Fibroblast of peridontal ligament (primary cell): ENCODE measurements at regions not wholly inside any gene's neighbourhood (a gene's known extent, or its start where the extent isn't known, plus 50 kb on each side); places are given as distances from the start of the nearest gene placed in this dataset.
"Not testable (repeated sequence)": the region's sequence is repeated elsewhere in the genome, so short reads cannot be mapped to it uniquely, and the experiment has no call there.

ENCODE experiments used
- DNase-seq: peaks from one replicate; pipeline ENCODE4 v3.0.0-alpha.2; 2010; ENCODE audit errors: extremely low read depth

GRCh38 chr3:88291486-88291885 is 141.7 kb downstream of the C3orf38 start:
- no peak for DNase-seq

GRCh38 chr3:88298189-88298588 is 148.4 kb downstream of the C3orf38 start:
- no peak for DNase-seq

GRCh38 chr3:88301273-88301995 is 151.7 kb downstream of the C3orf38 start:
- DNase-seq = peak; percentile 63

GRCh38 chr3:88301996-88302393 is 152.2 kb downstream of the C3orf38 start:
- no peak for DNase-seq

- DNase-seq = not testable (repeated sequence)
These were observed 153.7 kb downstream of the C3orf38 start for GRCh38 chr3:88303331-88303904.

GRCh38 chr3:88307666-88308065 is 157.9 kb downstream of the C3orf38 start:
- no peak for DNase-seq

- no peak for DNase-seq
These were observed 162.1 kb downstream of the C3orf38 start for GRCh38 chr3:88311826-88312225.

GRCh38 chr3:88312256-88312655 is 162.5 kb downstream of the C3orf38 start:
- DNase-seq = no peak

GRCh38 chr3:88318067-88318466 is 168.3 kb downstream of the C3orf38 start:
- DNase-seq = no peak

GRCh38 chr3:88321363-88322050 is 171.7 kb downstream of the C3orf38 start:
- DNase-seq = no peak

- no peak for DNase-seq
These were observed 175.0 kb downstream of the C3orf38 start for GRCh38 chr3:88324788-88325187.

- DNase-seq = peak; percentile 31
These were observed 184.6 kb downstream of the C3orf38 start for GRCh38 chr3:88334187-88334868.

- no peak for DNase-seq
These were observed 187.1 kb downstream of the C3orf38 start for GRCh38 chr3:88336894-88337293.

GRCh38 chr3:88343264-88343663 is 193.5 kb downstream of the C3orf38 start:
- no peak for DNase-seq

GRCh38 chr3:88346643-88347042 is 196.9 kb downstream of the C3orf38 start:
- DNase-seq = no peak

- DNase-seq = no peak
These were observed 212.7 kb downstream of the C3orf38 start for GRCh38 chr3:88362428-88362827.

- DNase-seq = no peak
These were observed 215.2 kb downstream of the C3orf38 start for GRCh38 chr3:88364926-88365325.

- DNase-seq = no peak
These were observed 219.6 kb downstream of the C3orf38 start for GRCh38 chr3:88369337-88369736.

- DNase-seq = no peak
These were observed 220.0 kb downstream of the C3orf38 start for GRCh38 chr3:88369767-88370166.

GRCh38 chr3:88385090-88385489 is 235.3 kb downstream of the C3orf38 start:
- DNase-seq = no peak

GRCh38 chr3:88398581-88398980 is 248.8 kb downstream of the C3orf38 start:
- DNase-seq = no peak

GRCh38 chr3:88403319-88403718 is 253.6 kb downstream of the C3orf38 start:
- no peak for DNase-seq
